NB4 (cell line): ENCODE measurements at regions not wholly inside any gene's neighbourhood (a gene's known extent, or its start where the extent isn't known, plus 50 kb on each side); places are given as distances from the start of the nearest gene placed in this dataset.
"Not testable (repeated sequence)": the region's sequence is repeated elsewhere in the genome, so short reads cannot be mapped to it uniquely, and the experiment has no call there.

Experiments
- TF ChIP-seq, protein P1 (sequence below): IDR thresholded peaks from one replicate; pipeline ENCODE4 v1.5.1; 2012; ENCODE audit warnings: low read depth, low read length
- TF ChIP-seq, protein P2 (sequence below): IDR thresholded peaks from 2 replicates; pipeline ENCODE4 v1.6.1; 2011; ENCODE audit warnings: low read depth, low read length

DNA sequence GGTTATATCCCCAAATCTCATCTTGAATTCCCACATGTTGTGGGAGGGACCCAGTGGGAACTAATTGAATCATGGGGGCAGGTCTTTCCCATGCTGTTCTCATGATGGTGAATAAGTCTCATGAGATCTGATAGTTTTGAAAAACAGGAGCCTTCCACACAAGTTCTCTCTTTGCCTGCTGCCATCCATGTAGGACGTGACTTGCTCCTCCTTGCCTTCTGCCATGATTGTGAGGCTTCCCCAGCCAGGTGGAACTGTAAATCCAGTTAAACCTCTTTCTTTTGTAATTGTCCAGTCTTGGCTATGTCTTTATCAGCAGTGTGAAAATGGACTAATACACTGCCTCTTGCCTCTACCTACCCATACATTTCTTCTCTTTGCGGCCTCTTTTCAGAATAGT, 193.4 kb downstream of the C7orf25 start:
- TF ChIP-seq, protein P1, sequence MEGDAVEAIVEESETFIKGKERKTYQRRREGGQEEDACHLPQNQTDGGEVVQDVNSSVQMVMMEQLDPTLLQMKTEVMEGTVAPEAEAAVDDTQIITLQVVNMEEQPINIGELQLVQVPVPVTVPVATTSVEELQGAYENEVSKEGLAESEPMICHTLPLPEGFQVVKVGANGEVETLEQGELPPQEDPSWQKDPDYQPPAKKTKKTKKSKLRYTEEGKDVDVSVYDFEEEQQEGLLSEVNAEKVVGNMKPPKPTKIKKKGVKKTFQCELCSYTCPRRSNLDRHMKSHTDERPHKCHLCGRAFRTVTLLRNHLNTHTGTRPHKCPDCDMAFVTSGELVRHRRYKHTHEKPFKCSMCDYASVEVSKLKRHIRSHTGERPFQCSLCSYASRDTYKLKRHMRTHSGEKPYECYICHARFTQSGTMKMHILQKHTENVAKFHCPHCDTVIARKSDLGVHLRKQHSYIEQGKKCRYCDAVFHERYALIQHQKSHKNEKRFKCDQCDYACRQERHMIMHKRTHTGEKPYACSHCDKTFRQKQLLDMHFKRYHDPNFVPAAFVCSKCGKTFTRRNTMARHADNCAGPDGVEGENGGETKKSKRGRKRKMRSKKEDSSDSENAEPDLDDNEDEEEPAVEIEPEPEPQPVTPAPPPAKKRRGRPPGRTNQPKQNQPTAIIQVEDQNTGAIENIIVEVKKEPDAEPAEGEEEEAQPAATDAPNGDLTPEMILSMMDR: not testable (repeated sequence)
- TF ChIP-seq, protein P2, sequence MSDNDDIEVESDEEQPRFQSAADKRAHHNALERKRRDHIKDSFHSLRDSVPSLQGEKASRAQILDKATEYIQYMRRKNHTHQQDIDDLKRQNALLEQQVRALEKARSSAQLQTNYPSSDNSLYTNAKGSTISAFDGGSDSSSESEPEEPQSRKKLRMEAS: not testable (repeated sequence)
